Body of pancreas (tissue), 4 donors: ENCODE measurements at regions not wholly inside any gene's neighbourhood (a gene's known extent, or its start where the extent isn't known, plus 50 kb on each side); places are given as distances from the start of the nearest gene placed in this dataset.

Experiments used
- POLR2A ChIP-seq, 3 donors: fragments of 450-650 bp; IDR thresholded peaks; one replicate each; pipeline ENCODE4 v1.6.1; 2016; ENCODE audit warnings: antibody characterized with exemption in 3 of 3, mild to moderate bottlenecking in 2 of 3
- TF ChIP-seq, protein P1 (sequence below), 7 experiments: fragments of 450-650 bp in 4 of 7; fragments of 200-600 bp in 3 of 7; sonication (generic) in 3 of 7; IDR thresholded peaks; one replicate each; pipeline ENCODE4 v1.5.1; 2016 to 2019; ENCODE audit warnings: antibody characterized with exemption in 7 of 7

GRCh38 chr18:25805939-25806338 is 284.5 kb downstream of the SS18 start:
- TF ChIP-seq, protein P1, sequence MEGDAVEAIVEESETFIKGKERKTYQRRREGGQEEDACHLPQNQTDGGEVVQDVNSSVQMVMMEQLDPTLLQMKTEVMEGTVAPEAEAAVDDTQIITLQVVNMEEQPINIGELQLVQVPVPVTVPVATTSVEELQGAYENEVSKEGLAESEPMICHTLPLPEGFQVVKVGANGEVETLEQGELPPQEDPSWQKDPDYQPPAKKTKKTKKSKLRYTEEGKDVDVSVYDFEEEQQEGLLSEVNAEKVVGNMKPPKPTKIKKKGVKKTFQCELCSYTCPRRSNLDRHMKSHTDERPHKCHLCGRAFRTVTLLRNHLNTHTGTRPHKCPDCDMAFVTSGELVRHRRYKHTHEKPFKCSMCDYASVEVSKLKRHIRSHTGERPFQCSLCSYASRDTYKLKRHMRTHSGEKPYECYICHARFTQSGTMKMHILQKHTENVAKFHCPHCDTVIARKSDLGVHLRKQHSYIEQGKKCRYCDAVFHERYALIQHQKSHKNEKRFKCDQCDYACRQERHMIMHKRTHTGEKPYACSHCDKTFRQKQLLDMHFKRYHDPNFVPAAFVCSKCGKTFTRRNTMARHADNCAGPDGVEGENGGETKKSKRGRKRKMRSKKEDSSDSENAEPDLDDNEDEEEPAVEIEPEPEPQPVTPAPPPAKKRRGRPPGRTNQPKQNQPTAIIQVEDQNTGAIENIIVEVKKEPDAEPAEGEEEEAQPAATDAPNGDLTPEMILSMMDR (IDR thresholded peaks at IDR 0.05) = no peak
- TF ChIP-seq POLR2A (IDR thresholded peaks at IDR 0.05) = no peak
